ENCODE measurements at regions not wholly inside any gene's neighbourhood (a gene's known extent, or its start where the extent isn't known, plus 50 kb on each side); places are given as distances from the start of the nearest gene placed in this dataset.

GRCh38 chr2:59734743-59735142 lies 818.7 kb downstream of the BCL11A start:
- TF ChIP-seq CTCF (IDR thresholded peaks at IDR 0.05) (no peak), EP300 (IDR thresholded peaks at IDR 0.05) (no peak), POLR2A (IDR thresholded peaks at IDR 0.05) (no peak)
